HEK293 (cell line): ENCODE measurements at regions not wholly inside any gene's neighbourhood (a gene's known extent, or its start where the extent isn't known, plus 50 kb on each side); places are given as distances from the start of the nearest gene placed in this dataset.

Source experiments
- BCL11A ChIP-seq: fragments of 450-650 bp; formaldehyde crosslinking; IDR thresholded peaks from 2 replicates; pipeline ENCODE4 v1.5.1; 2016; ENCODE audit warnings: low read depth, missing biosample characterization, missing genetic modification characterization
- GLI2 ChIP-seq: fragments of 450-650 bp; formaldehyde crosslinking; IDR thresholded peaks from 2 replicates; pipeline ENCODE4; 2017; ENCODE audit warnings: missing biosample characterization, missing genetic modification characterization, low read depth, borderline replicate concordance
- HOXA7 ChIP-seq: sonication (generic); formaldehyde crosslinking; IDR thresholded peaks from 2 replicates; pipeline ENCODE4 v1.8.1; 2022; ENCODE audit warnings: missing genetic modification reagents, borderline replicate concordance
- TCF7L2 ChIP-seq: IDR thresholded peaks from 2 replicates; pipeline ENCODE4 v1.6.1; 2011; ENCODE audit warnings: low read depth, mild to moderate bottlenecking, inconsistent platforms, low read length, moderate library complexity, borderline replicate concordance
- ZFP3 ChIP-seq: fragments of 450-650 bp; formaldehyde crosslinking; IDR thresholded peaks from 2 replicates; pipeline ENCODE4 v1.5.1; 2016; ENCODE audit warnings: low read depth, missing biosample characterization, missing genetic modification characterization
- ZNF138 ChIP-seq: fragments of 450-650 bp; formaldehyde crosslinking; IDR thresholded peaks from 2 replicates; pipeline ENCODE4 v1.5.1; 2016; ENCODE audit warnings: missing biosample characterization, missing genetic modification characterization, borderline replicate concordance
- ZNF654 ChIP-seq: fragments of 450-650 bp; formaldehyde crosslinking; IDR thresholded peaks from 2 replicates; pipeline ENCODE4 v1.5.1; 2016; ENCODE audit warnings: low read depth, missing biosample characterization, missing genetic modification characterization
- ZNF664 ChIP-seq: fragments of 450-650 bp; formaldehyde crosslinking; IDR thresholded peaks from 2 replicates; pipeline ENCODE4 v1.5.1; 2016; ENCODE audit warnings: missing biosample characterization, missing genetic modification characterization
- ZNF701 ChIP-seq: fragments of 450-650 bp; formaldehyde crosslinking; IDR thresholded peaks from 2 replicates; pipeline ENCODE4 v1.5.1; 2016; ENCODE audit warnings: missing biosample characterization, missing genetic modification characterization
- TF ChIP-seq, protein P1 (sequence below): fragments of 450-650 bp; formaldehyde crosslinking; IDR thresholded peaks from 2 replicates; pipeline ENCODE4 v1.5.1; 2016; ENCODE audit warnings: missing biosample characterization, missing genetic modification characterization

DNA sequence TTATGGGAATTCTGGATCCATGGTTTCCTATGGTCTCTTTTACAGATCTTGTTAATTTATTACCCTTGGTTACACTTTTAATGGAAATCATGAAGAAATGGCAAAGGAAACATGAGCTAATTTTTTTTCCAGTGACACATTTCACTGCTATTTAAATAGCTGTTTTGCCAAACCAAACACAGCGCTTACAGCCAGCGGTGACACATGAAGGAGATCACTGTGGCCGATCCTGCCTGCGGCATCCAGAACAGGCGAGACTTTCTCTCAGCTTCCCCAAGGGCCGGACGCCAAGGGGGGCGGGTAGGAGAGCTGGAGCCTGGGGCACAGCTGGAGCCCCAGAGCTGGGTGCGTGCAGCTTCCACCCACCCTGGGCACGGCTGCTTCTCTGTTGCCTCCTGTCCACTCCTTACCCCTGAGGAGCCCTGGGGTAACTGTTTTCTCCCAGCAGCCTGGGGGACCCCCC, 81.4 kb upstream of the PKDCC start:
- no peak for TF ChIP-seq ZNF138 (tag by site-specific recombination)
- no peak for TF ChIP-seq ZNF664 (tag by site-specific recombination)
- TF ChIP-seq BCL11A (tag by site-specific recombination): no peak
- TF ChIP-seq, protein P1, sequence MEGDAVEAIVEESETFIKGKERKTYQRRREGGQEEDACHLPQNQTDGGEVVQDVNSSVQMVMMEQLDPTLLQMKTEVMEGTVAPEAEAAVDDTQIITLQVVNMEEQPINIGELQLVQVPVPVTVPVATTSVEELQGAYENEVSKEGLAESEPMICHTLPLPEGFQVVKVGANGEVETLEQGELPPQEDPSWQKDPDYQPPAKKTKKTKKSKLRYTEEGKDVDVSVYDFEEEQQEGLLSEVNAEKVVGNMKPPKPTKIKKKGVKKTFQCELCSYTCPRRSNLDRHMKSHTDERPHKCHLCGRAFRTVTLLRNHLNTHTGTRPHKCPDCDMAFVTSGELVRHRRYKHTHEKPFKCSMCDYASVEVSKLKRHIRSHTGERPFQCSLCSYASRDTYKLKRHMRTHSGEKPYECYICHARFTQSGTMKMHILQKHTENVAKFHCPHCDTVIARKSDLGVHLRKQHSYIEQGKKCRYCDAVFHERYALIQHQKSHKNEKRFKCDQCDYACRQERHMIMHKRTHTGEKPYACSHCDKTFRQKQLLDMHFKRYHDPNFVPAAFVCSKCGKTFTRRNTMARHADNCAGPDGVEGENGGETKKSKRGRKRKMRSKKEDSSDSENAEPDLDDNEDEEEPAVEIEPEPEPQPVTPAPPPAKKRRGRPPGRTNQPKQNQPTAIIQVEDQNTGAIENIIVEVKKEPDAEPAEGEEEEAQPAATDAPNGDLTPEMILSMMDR: no peak
- TF ChIP-seq TCF7L2: no peak
- TF ChIP-seq ZNF654 (tag by site-specific recombination): no peak
- no peak for TF ChIP-seq ZFP3 (tag by site-specific recombination)
- no peak for TF ChIP-seq GLI2 (tag by site-specific recombination)
- TF ChIP-seq HOXA7 (CRISPR knock-in tag): no peak
- no peak for TF ChIP-seq ZNF701 (tag by site-specific recombination)
